ENCODE measurements at regions not wholly inside any gene's neighbourhood (a gene's known extent, or its start where the extent isn't known, plus 50 kb on each side); places are given as distances from the start of the nearest gene placed in this dataset.

GRCh38 chr12:66017736-66018135, 112.8 kb downstream of the LLPH start:
- TF ChIP-seq CTCF (IDR thresholded peaks at IDR 0.05) = no peak
- no peak for TF ChIP-seq POLR2A (IDR thresholded peaks at IDR 0.05)
